PC-9 (cell line): ENCODE measurements at regions not wholly inside any gene's neighbourhood (a gene's known extent, or its start where the extent isn't known, plus 50 kb on each side); places are given as distances from the start of the nearest gene placed in this dataset.

Experiments
- BruUV-seq: library from RNA; stranded (reverse); fragments of 400-500 nt; replicated peaks from 2 replicates; lab custom pipeline; 2021; lab: Mats Ljungman, UMichigan
- CTCF ChIA-PET: fragments of 300-600 bp; sonication (Branson Sonifier 250); formaldehyde crosslinking; loops from one replicate; lab custom pipeline; 2022; ENCODE audit warnings: antibody characterized with exemption; lab: Charles Lee
- POLR2A ChIA-PET: fragments of 300-600 bp; sonication (Branson Sonifier 250); formaldehyde crosslinking; loops from one replicate; lab custom pipeline; 2022; ENCODE audit warnings: antibody characterized with exemption; ENCODE audit not compliant: unreplicated experiment; lab: Charles Lee
- DNase-seq, 2 experiments: peaks; one replicate each; pipeline versions ENCODE4 v3.0.0 to v3.0.0-alpha.2; 2015 to 2022; ENCODE audit warnings: mixed read lengths in 1 of 2
- H2AFZ ChIP-seq: fragments of 200-600 bp; sonication (generic); 2 replicates; pipeline ENCODE4 v1.8.1; 2017; ENCODE audit warnings: antibody characterized with exemption
- H3F3A ChIP-seq: fragments of 200-600 bp; sonication (generic); 2 replicates; pipeline ENCODE4 v1.8.1; 2017; ENCODE audit warnings: antibody characterized with exemption, mild to moderate bottlenecking, low read depth; ENCODE audit not compliant: insufficient read depth
- H3K27ac ChIP-seq: fragments of 200-600 bp; sonication (generic); 2 replicates; pipeline ENCODE4 v1.6.1; 2016; ENCODE audit warnings: mixed run types
- H3K27me3 ChIP-seq: fragments of 200-600 bp; sonication (generic); 2 replicates; pipeline ENCODE4 v1.6.1; 2016; ENCODE audit warnings: low read depth, mixed run types; ENCODE audit not compliant: insufficient read depth
- H3K36me3 ChIP-seq: fragments of 200-600 bp; sonication (generic); 2 replicates; pipeline ENCODE4 v1.6.1; 2016; ENCODE audit warnings: low read depth, mixed run types
- H3K4me1 ChIP-seq: fragments of 200-600 bp; sonication (generic); replicated peaks from 2 replicates; pipeline ENCODE4 v1.6.1; 2016; ENCODE audit warnings: mixed run types; ENCODE audit not compliant: insufficient read depth
- H3K4me2 ChIP-seq: fragments of 200-600 bp; sonication (generic); 2 replicates; pipeline ENCODE4 v1.6.1; 2017; ENCODE audit warnings: mixed run types
- H3K4me3 ChIP-seq: fragments of 200-600 bp; sonication (generic); 2 replicates; pipeline ENCODE4 v1.6.1; 2016; ENCODE audit warnings: mixed run types
- H3K79me2 ChIP-seq: fragments of 200-600 bp; sonication (generic); 2 replicates; pipeline ENCODE4 v1.6.1; 2017; ENCODE audit warnings: low read depth, mixed run types
- H3K9me2 ChIP-seq: fragments of 200-600 bp; sonication (generic); 2 replicates; pipeline ENCODE4 v1.8.1; 2017; ENCODE audit warnings: mild to moderate bottlenecking; ENCODE audit not compliant: insufficient read depth
- H3K9me3 ChIP-seq: fragments of 200-600 bp; sonication (generic); 2 replicates; pipeline ENCODE4 v1.8.1; 2016; ENCODE audit warnings: low read depth; ENCODE audit not compliant: insufficient read depth
- H4K20me1 ChIP-seq: fragments of 200-600 bp; sonication (generic); 2 replicates; pipeline ENCODE4 v1.8.1; 2017; ENCODE audit not compliant: insufficient read depth
- EZH2 ChIP-seq: fragments of 200-600 bp; sonication (generic); IDR thresholded peaks from 2 replicates; pipeline ENCODE4 v1.8.0; 2017; ENCODE audit warnings: antibody characterized with exemption, low read depth
- intact Hi-C: fragments of 100-400 bp; cut with micrococcal nuclease; formaldehyde crosslinking; loops from one replicate; pipeline ENCODE4 v1.10.0; 2022; ENCODE audit not compliant: unreplicated experiment
- TF ChIP-seq, protein P1 (sequence below): fragments of 200-600 bp; sonication (generic); conservative IDR thresholded peaks from 2 replicates; pipeline ENCODE4 v1.6.1; 2017; ENCODE audit warnings: mixed run types, antibody characterized with exemption, mild to moderate bottlenecking, moderate library complexity

GRCh38 chr17:36857698-36858097, 79.6 kb upstream of the LHX1 start:
- H3F3A ChIP-seq, result peaks cover 32% of the 10 kb centered on the region
- POLR2A ChIA-PET, result no interaction called here

DNA sequence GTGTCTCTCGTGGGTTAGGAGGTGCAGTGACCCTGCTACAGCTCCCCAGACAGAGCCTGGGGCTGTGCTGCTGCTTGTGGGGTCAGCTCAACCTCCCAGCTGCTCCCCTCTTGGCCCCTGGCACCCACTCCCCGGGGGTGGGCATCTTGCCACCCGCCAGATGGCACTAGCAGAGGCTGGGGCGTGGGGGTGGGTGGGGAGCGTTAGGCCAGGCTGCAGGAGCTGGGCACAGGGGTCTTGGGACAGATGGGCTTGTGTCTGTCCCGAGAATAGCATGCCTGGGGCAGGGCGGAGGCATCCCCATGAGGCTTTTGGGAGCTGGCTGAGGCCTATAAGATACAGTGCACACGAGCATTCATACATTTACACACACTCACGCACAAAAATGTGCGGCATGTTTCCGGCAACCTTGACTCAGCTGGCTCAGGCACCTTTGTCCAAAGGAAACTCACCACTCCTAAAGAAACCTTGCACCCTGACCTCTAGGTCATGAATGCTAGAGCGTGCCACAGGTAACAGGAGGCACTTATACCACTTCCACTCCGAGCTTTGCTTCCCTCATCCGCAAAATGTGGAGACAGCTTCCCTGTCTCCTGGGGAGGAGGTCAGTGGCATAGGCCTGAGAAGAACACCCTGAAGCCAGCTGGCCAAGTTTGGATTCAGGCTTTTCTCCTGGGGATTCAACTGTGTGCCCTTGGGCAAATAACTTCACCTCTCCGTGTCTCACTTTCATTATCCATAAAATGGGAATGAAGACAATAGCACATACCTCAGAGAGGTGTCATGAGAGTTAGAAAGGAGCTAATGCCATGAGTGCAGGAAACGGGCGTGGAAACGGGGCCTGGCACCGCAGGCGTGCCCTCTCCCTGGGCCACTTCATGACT, 78.9 kb upstream of the LHX1 start:
- H3K79me2 ChIP-seq, result no peaks in the 10 kb centered on the region
- peaks cover 32% of the 10 kb centered on the region for H3F3A ChIP-seq
- no peak overlapping the region for H3K4me3 ChIP-seq
- H4K20me1 ChIP-seq, result no peaks in the 10 kb centered on the region
- H3K36me3 ChIP-seq, result no peaks in the 10 kb centered on the region
- no peaks in the 10 kb centered on the region for H3K9me3 ChIP-seq
- no peak for TF ChIP-seq EZH2
- TF ChIP-seq, protein P1, sequence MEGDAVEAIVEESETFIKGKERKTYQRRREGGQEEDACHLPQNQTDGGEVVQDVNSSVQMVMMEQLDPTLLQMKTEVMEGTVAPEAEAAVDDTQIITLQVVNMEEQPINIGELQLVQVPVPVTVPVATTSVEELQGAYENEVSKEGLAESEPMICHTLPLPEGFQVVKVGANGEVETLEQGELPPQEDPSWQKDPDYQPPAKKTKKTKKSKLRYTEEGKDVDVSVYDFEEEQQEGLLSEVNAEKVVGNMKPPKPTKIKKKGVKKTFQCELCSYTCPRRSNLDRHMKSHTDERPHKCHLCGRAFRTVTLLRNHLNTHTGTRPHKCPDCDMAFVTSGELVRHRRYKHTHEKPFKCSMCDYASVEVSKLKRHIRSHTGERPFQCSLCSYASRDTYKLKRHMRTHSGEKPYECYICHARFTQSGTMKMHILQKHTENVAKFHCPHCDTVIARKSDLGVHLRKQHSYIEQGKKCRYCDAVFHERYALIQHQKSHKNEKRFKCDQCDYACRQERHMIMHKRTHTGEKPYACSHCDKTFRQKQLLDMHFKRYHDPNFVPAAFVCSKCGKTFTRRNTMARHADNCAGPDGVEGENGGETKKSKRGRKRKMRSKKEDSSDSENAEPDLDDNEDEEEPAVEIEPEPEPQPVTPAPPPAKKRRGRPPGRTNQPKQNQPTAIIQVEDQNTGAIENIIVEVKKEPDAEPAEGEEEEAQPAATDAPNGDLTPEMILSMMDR, result no peak
- no peaks in the 10 kb centered on the region for H3K27me3 ChIP-seq
- DNase-seq, result peak; percentile 65 to 83
- POLR2A ChIA-PET, result interaction anchor here (0.5 kb wide), 1 partner anchor 62 kb away, joined by 4 read pairs; no protein-coding TSS in a partner anchor
- CTCF ChIA-PET, result interaction anchor here (0.6 kb wide), 1 partner anchor 1483 kb away, joined by 4 read pairs; no protein-coding TSS in a partner anchor
- H3K9me2 ChIP-seq, result no peaks in the 10 kb centered on the region
- intact Hi-C loops, result no loop called here
- H2AFZ ChIP-seq, result no peak overlapping the region
- BruUV-seq, result no TSS peak
- peak overlapping the region; percentile 41 for H3K4me2 ChIP-seq
- peaks cover 29% of the 10 kb centered on the region for H3K4me1 ChIP-seq
- H3K27ac ChIP-seq, result peak overlapping the region; percentile 57

More at GRCh38 chr17:36857698-36858097, 79.6 kb upstream of the LHX1 start:
- Histone ChIP-seq H3K27me3 (no peaks in the 10 kb centered on the region), H3K27ac (peak overlapping the region; percentile 57), H3K79me2 (no peaks in the 10 kb centered on the region), H4K20me1 (no peaks in the 10 kb centered on the region), H3K4me1 (peaks cover 29% of the 10 kb centered on the region), H2AFZ (no peak overlapping the region), H3K4me3 (no peak overlapping the region), H3K36me3 (no peaks in the 10 kb centered on the region), H3K4me2 (no peak overlapping the region), H3K9me3 (no peaks in the 10 kb centered on the region), H3K9me2 (no peaks in the 10 kb centered on the region)
- intact Hi-C loops, result no loop called here
- CTCF ChIA-PET, result interaction anchor here (0.6 kb wide), 1 partner anchor 1483 kb away, joined by 4 read pairs; no protein-coding TSS in a partner anchor
- TF ChIP-seq EZH2, result no peak
- TF ChIP-seq, protein P1, result no peak
- BruUV-seq, result no TSS peak
- no peak for DNase-seq

- no peaks in the 10 kb centered on the region for H4K20me1 ChIP-seq
- no peaks in the 10 kb centered on the region for H3K79me2 ChIP-seq
- CTCF ChIA-PET, result no interaction called here
- TF ChIP-seq EZH2, result no peak
- TF ChIP-seq, protein P1, result no peak
- POLR2A ChIA-PET, result interaction anchor here (0.5 kb wide), 1 partner anchor 61 kb away, joined by 4 read pairs; no protein-coding TSS in a partner anchor
- H3K4me2 ChIP-seq, result peak overlapping the region; percentile 41
- no peak overlapping the region for H2AFZ ChIP-seq
- peaks cover 29% of the 10 kb centered on the region for H3K4me1 ChIP-seq
- H3K27ac ChIP-seq, result peak overlapping the region; percentile 57
- H3K9me3 ChIP-seq, result no peaks in the 10 kb centered on the region
- H3K9me2 ChIP-seq, result no peaks in the 10 kb centered on the region
- no peak overlapping the region for H3K4me3 ChIP-seq
- peaks cover 32% of the 10 kb centered on the region for H3F3A ChIP-seq
- DNase-seq, result no peak
- BruUV-seq, result no TSS peak
- H3K36me3 ChIP-seq, result no peaks in the 10 kb centered on the region
- intact Hi-C loops, result no loop called here
- H3K27me3 ChIP-seq, result no peaks in the 10 kb centered on the region
These were observed 78.3 kb upstream of the LHX1 start for GRCh38 chr17:36859003-36859300.
